HEK293 (cell line): ENCODE measurements at regions not wholly inside any gene's neighbourhood (a gene's known extent, or its start where the extent isn't known, plus 50 kb on each side); places are given as distances from the start of the nearest gene placed in this dataset.

Source experiments
- CTCF ChIA-PET: fragments of 350-600 bp; formaldehyde crosslinking; extraction: SDS; loops from one replicate; lab custom pipeline; 2021; ENCODE audit warnings: antibody characterized with exemption; lab: Yijun Ruan, JAX
- POLR2A ChIA-PET: fragments of 300-600 bp; formaldehyde crosslinking; extraction: SDS; loops from one replicate; lab custom pipeline; 2020; ENCODE audit warnings: antibody characterized with exemption, inconsistent platforms; lab: Yijun Ruan, JAX
- H3K27ac ChIP-seq: fragments of 200-500 bp; sonication (Bioruptor generic); 2 replicates; pipeline ENCODE4 v1.5.1; 2014; ENCODE audit warnings: low read depth, low read length, control low read depth, inconsistent platforms; ENCODE audit errors: extremely low read depth
- H3K36me3 ChIP-seq, 2 experiments: fragments of 200-500 bp in 1 of 2; sonication (Bioruptor generic) in 1 of 2; 1 replicate in 1 of 2; 2 replicates in 1 of 2; pipeline ENCODE4 v1.5.1; 2014 to 2017; ENCODE audit warnings: inconsistent platforms in 2 of 2, low read length in 2 of 2; ENCODE audit not compliant: control insufficient read depth in 2 of 2, insufficient read depth in 1 of 2
- H3K4me1 ChIP-seq: fragments of 200-500 bp; sonication (Bioruptor generic); 2 replicates; pipeline ENCODE4 v1.5.1; 2014; ENCODE audit warnings: mild to moderate bottlenecking, low read length, inconsistent platforms; ENCODE audit not compliant: control insufficient read depth, insufficient read depth
- H3K4me3 ChIP-seq: 2 replicates; pipeline ENCODE4 v1.5.1; 2011; ENCODE audit warnings: low read depth, mild to moderate bottlenecking, control low read depth, low read length, moderate library complexity
- H3K9me3 ChIP-seq: fragments of 200-500 bp; sonication (Bioruptor generic); 2 replicates; pipeline ENCODE4 v1.5.1; 2014; ENCODE audit warnings: low read depth, low read length, inconsistent platforms; ENCODE audit not compliant: control insufficient read depth, insufficient read depth
- KLF8 ChIP-seq: fragments of 450-650 bp; formaldehyde crosslinking; IDR thresholded peaks from 2 replicates; pipeline ENCODE4 v1.5.1; 2016; ENCODE audit warnings: missing biosample characterization, missing genetic modification characterization
- PATZ1 ChIP-seq: fragments of 450-650 bp; formaldehyde crosslinking; IDR thresholded peaks from 2 replicates; pipeline ENCODE4 v1.5.1; 2016; ENCODE audit warnings: missing biosample characterization, missing genetic modification characterization
- YY1 ChIP-seq: fragments of 450-650 bp; formaldehyde crosslinking; IDR thresholded peaks from 2 replicates; pipeline ENCODE4 v1.5.1; 2018; ENCODE audit warnings: missing biosample characterization, missing genetic modification characterization
- ZEB2 ChIP-seq: fragments of 450-650 bp; formaldehyde crosslinking; IDR thresholded peaks from 2 replicates; pipeline ENCODE4 v1.5.1; 2016; ENCODE audit warnings: missing biosample characterization, missing genetic modification characterization
- ZFHX2 ChIP-seq: fragments of 450-650 bp; formaldehyde crosslinking; conservative IDR thresholded peaks from 2 replicates; pipeline ENCODE4 v1.5.1; 2016; ENCODE audit warnings: missing biosample characterization, missing genetic modification characterization
- ZFP37 ChIP-seq: fragments of 450-650 bp; formaldehyde crosslinking; IDR thresholded peaks from 2 replicates; pipeline ENCODE4 v1.5.1; 2016; ENCODE audit warnings: missing biosample characterization, missing genetic modification characterization
- ZNF121 ChIP-seq: fragments of 450-650 bp; formaldehyde crosslinking; IDR thresholded peaks from 2 replicates; pipeline ENCODE4 v1.5.1; 2016; ENCODE audit warnings: missing biosample characterization, missing genetic modification characterization
- ZNF248 ChIP-seq: fragments of 450-650 bp; formaldehyde crosslinking; IDR thresholded peaks from 2 replicates; pipeline ENCODE4 v1.5.1; 2017; ENCODE audit warnings: missing biosample characterization, missing genetic modification characterization
- ZNF341 ChIP-seq: fragments of 450-650 bp; formaldehyde crosslinking; IDR thresholded peaks from 2 replicates; pipeline ENCODE4; 2016; ENCODE audit warnings: low read depth, missing biosample characterization, missing genetic modification characterization
- ZNF354C ChIP-seq: fragments of 450-650 bp; formaldehyde crosslinking; IDR thresholded peaks from 2 replicates; pipeline ENCODE4 v1.5.1; 2016; ENCODE audit warnings: missing biosample characterization, missing genetic modification characterization, low read depth, borderline replicate concordance
- ZNF423 ChIP-seq: fragments of 450-650 bp; formaldehyde crosslinking; IDR thresholded peaks from 2 replicates; pipeline ENCODE4 v1.5.1; 2016; ENCODE audit warnings: missing biosample characterization, missing genetic modification characterization
- ZNF426 ChIP-seq: fragments of 450-650 bp; formaldehyde crosslinking; IDR thresholded peaks from 2 replicates; pipeline ENCODE4 v1.5.1; 2017; ENCODE audit warnings: missing biosample characterization, missing genetic modification characterization, mild to moderate bottlenecking, inconsistent platforms, moderate library complexity
- ZNF433 ChIP-seq: fragments of 450-650 bp; formaldehyde crosslinking; IDR thresholded peaks from 2 replicates; pipeline ENCODE4 v1.5.1; 2016; ENCODE audit warnings: missing biosample characterization, missing genetic modification characterization, low read depth
- ZNF530 ChIP-seq: fragments of 450-650 bp; formaldehyde crosslinking; IDR thresholded peaks from 2 replicates; pipeline ENCODE4 v1.5.1; 2016; ENCODE audit warnings: low read depth, missing biosample characterization, missing genetic modification characterization
- ZNF549 ChIP-seq: fragments of 450-650 bp; IDR thresholded peaks from 2 replicates; pipeline ENCODE4 v1.5.1; 2018; ENCODE audit warnings: missing biosample characterization, missing genetic modification characterization, mild to moderate bottlenecking, inconsistent platforms, moderate library complexity
- ZNF560 ChIP-seq: fragments of 450-650 bp; formaldehyde crosslinking; IDR thresholded peaks from 2 replicates; pipeline ENCODE4 v1.5.1; 2017; ENCODE audit warnings: missing biosample characterization, missing genetic modification characterization, borderline replicate concordance
- ZNF561 ChIP-seq: fragments of 450-650 bp; IDR thresholded peaks from 2 replicates; pipeline ENCODE4 v1.5.1; 2018; ENCODE audit warnings: missing biosample characterization, missing genetic modification characterization, borderline replicate concordance
- ZNF571 ChIP-seq: fragments of 450-650 bp; formaldehyde crosslinking; IDR thresholded peaks from 2 replicates; pipeline ENCODE4 v1.5.0; 2017; ENCODE audit warnings: missing biosample characterization, missing genetic modification characterization
- ZNF645 ChIP-seq: fragments of 450-650 bp; formaldehyde crosslinking; IDR thresholded peaks from 2 replicates; pipeline ENCODE4; 2016; ENCODE audit warnings: missing biosample characterization, missing genetic modification characterization
- ZNF677 ChIP-seq: fragments of 450-650 bp; IDR thresholded peaks from 2 replicates; pipeline ENCODE4 v1.5.0; 2018; ENCODE audit warnings: missing biosample characterization, mild to moderate bottlenecking, missing genetic modification characterization, moderate library complexity
- ZNF692 ChIP-seq: fragments of 450-650 bp; formaldehyde crosslinking; IDR thresholded peaks from 2 replicates; pipeline ENCODE4 v1.5.1; 2016; ENCODE audit warnings: missing biosample characterization, missing genetic modification characterization
- ZNF701 ChIP-seq: fragments of 450-650 bp; formaldehyde crosslinking; IDR thresholded peaks from 2 replicates; pipeline ENCODE4 v1.5.1; 2016; ENCODE audit warnings: missing biosample characterization, missing genetic modification characterization
- ZNF777 ChIP-seq: fragments of 450-650 bp; formaldehyde crosslinking; IDR thresholded peaks from 2 replicates; pipeline ENCODE4 v1.5.1; 2017; ENCODE audit warnings: missing biosample characterization, missing genetic modification characterization, borderline replicate concordance
- TF ChIP-seq, protein P1 (sequence below): fragments of 450-650 bp; formaldehyde crosslinking; IDR thresholded peaks from 2 replicates; pipeline ENCODE4 v1.5.1; 2016; ENCODE audit warnings: missing biosample characterization, missing genetic modification characterization, low read depth

DNA sequence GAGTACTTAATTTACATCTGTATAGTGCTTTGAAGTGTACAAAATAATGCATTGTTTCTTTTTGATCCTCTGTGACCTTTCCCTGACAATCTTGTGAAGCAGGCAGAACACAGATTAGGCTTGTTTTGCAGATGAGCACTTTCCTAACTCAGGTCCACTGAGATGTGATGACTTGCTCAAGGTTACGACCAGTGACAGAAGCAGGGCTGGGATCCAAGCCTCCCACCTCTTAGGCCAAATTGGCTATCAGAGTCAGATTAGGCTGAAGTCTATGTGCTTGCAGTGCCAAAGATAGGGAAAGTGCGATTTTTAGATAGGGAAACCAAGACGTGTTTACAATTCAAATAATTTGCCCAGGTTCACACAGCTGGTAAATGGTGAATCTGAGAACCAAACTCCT lies 147.3 kb downstream of the OMA1 start (continued):
- TF ChIP-seq, protein P1, sequence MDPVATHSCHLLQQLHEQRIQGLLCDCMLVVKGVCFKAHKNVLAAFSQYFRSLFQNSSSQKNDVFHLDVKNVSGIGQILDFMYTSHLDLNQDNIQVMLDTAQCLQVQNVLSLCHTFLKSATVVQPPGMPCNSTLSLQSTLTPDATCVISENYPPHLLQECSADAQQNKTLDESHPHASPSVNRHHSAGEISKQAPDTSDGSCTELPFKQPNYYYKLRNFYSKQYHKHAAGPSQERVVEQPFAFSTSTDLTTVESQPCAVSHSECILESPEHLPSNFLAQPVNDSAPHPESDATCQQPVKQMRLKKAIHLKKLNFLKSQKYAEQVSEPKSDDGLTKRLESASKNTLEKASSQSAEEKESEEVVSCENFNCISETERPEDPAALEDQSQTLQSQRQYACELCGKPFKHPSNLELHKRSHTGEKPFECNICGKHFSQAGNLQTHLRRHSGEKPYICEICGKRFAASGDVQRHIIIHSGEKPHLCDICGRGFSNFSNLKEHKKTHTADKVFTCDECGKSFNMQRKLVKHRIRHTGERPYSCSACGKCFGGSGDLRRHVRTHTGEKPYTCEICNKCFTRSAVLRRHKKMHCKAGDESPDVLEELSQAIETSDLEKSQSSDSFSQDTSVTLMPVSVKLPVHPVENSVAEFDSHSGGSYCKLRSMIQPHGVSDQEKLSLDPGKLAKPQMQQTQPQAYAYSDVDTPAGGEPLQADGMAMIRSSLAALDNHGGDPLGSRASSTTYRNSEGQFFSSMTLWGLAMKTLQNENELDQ (tag by site-specific recombination), result no peak
- TF ChIP-seq ZNF561 (tag by site-specific recombination) (no peak), KLF8 (tag by site-specific recombination) (no peak)

GRCh38 chr1:58398714-58399113 lies 147.8 kb downstream of the OMA1 start:
- Histone ChIP-seq H3K4me1 (no peaks in the 10 kb centered on the region), H3K4me3 (no peak overlapping the region), H3K27ac (no peak overlapping the region), H3K9me3 (no peaks in the 10 kb centered on the region), H3K36me3 (no peaks in the 10 kb centered on the region)
- no peak for TF ChIP-seq ZEB2
- no peak for TF ChIP-seq PATZ1 (tag by site-specific recombination)
- TF ChIP-seq ZNF701 (tag by site-specific recombination), result no peak
- no peak for TF ChIP-seq ZFP37 (tag by site-specific recombination)
- ChIA-PET CTCF (no interaction called here), POLR2A (no interaction called here)

- ChIA-PET CTCF (no interaction called here), POLR2A (no interaction called here)
- H3K9me3 ChIP-seq, result no peaks in the 10 kb centered on the region
- no peak for TF ChIP-seq YY1 (tag by site-specific recombination)
- no peak for TF ChIP-seq ZNF560 (tag by site-specific recombination)
- no peak for TF ChIP-seq ZNF248 (tag by site-specific recombination)
- H3K4me3 ChIP-seq, result no peak overlapping the region
- no peak overlapping the region for H3K27ac ChIP-seq
- no peaks in the 10 kb centered on the region for H3K4me1 ChIP-seq
- no peaks in the 10 kb centered on the region for H3K36me3 ChIP-seq
Observed at GRCh38 chr1:58397187-58397820, 149.2 kb downstream of the OMA1 start.

GRCh38 chr1:58396150-58396549 lies 150.4 kb downstream of the OMA1 start:
- Histone ChIP-seq H3K4me3 (no peak overlapping the region), H3K36me3 (no peaks in the 10 kb centered on the region), H3K9me3 (no peaks in the 10 kb centered on the region), H3K4me1 (no peaks in the 10 kb centered on the region), H3K27ac (no peak overlapping the region)
- POLR2A ChIA-PET, result no interaction called here
- CTCF ChIA-PET, result interaction anchor here (0.6 kb wide), 1 partner anchor 51 kb away, joined by 3 read pairs; no protein-coding TSS in a partner anchor
- no peak for TF ChIP-seq ZNF692 (tag by site-specific recombination)
- no peak for TF ChIP-seq ZNF433 (tag by site-specific recombination)
- no peak for TF ChIP-seq ZNF121 (tag by site-specific recombination)
- no peak for TF ChIP-seq ZNF549 (tag by site-specific recombination)
- TF ChIP-seq ZNF341 (tag by site-specific recombination), result no peak
- no peak for TF ChIP-seq ZNF677 (tag by site-specific recombination)
- TF ChIP-seq ZNF354C (tag by site-specific recombination), result no peak
- TF ChIP-seq ZNF423 (tag by site-specific recombination), result no peak
- no peak for TF ChIP-seq ZNF777 (tag by site-specific recombination)
- no peak for TF ChIP-seq ZFHX2
- TF ChIP-seq ZNF426, result no peak
- TF ChIP-seq ZNF645 (tag by site-specific recombination), result no peak
- no peak for TF ChIP-seq ZNF530 (tag by site-specific recombination)
- no peak for TF ChIP-seq ZNF571
